Left hindlimb (tissue), 1 donor: ENCODE measurements at regions not wholly inside any gene's neighbourhood (a gene's known extent, or its start where the extent isn't known, plus 50 kb on each side); places are given as distances from the start of the nearest gene placed in this dataset.
"Not testable (repeated sequence)": the region's sequence is repeated elsewhere in the genome, so short reads cannot be mapped to it uniquely, and the experiment has no call there.

ENCODE experiments used
- DNase-seq: peaks from one replicate; pipeline ENCODE4 v3.0.0-alpha.2; 2018

DNA sequence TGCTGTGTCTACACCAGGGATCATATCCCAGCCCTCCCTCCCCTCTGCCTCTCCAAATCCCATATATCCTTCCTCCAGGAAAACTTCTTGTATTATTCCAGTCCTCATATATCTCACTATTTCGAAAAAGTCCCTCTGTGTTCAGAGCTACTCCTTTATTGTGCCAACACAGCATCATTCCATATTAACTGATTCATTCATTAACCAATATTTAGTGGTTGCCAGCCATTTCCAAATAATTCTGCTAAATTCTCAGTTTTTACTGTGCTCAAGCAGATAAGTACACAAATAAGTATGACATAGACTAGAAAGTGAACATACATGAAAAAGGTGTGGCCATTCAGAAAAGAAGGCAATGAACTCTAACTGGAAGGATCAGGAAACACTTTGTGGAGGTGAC is 241.6 kb upstream of the DUSP10 start:
- DNase-seq = no peak

DNA sequence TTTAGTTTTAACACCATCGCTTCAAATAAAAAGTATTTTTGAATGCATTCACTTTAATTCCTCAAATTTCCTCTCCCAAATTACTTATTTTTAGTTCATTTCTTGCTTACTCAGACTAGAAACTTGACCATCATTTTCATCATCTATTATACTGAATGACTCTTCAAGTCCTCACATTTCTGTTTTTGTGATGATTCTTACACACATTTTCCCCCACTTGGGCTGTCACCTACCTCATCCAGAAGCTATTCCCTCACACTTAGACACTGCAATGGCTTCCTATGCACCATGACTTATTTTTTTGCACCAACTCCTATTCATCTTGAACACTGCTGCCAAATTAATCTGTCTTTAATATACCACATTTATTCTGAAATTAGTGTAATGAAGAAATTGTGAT is 239.6 kb upstream of the DUSP10 start:
- no peak for DNase-seq

DNA sequence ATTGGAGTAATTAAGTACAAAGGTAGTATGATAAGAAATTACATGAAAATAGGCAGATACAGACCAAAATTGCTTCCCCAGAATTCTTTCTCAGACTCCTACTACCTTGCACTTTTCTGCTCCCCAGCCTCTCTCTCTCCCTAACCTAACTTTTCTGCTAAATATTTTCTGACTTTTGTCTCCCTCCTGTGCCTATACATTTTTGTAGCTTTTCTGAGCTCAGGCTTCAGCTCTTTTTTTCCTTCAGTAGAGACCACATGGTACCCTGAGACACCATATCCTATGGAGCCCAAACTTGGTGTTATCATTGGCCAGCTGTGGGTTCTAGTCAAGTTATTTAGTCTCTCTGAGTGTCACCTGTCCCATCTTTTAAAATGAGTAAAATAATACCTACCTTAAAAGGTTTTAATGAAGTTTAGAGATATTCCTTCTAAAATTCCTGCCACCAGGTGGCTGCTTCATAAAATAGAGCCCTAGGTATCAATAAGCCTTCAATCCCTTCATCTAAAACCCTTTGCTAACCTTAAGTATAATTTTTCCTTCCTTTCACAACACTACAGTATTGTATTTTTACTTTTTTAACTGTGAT is 237.6 kb upstream of the DUSP10 start:
- DNase-seq = no peak

DNA sequence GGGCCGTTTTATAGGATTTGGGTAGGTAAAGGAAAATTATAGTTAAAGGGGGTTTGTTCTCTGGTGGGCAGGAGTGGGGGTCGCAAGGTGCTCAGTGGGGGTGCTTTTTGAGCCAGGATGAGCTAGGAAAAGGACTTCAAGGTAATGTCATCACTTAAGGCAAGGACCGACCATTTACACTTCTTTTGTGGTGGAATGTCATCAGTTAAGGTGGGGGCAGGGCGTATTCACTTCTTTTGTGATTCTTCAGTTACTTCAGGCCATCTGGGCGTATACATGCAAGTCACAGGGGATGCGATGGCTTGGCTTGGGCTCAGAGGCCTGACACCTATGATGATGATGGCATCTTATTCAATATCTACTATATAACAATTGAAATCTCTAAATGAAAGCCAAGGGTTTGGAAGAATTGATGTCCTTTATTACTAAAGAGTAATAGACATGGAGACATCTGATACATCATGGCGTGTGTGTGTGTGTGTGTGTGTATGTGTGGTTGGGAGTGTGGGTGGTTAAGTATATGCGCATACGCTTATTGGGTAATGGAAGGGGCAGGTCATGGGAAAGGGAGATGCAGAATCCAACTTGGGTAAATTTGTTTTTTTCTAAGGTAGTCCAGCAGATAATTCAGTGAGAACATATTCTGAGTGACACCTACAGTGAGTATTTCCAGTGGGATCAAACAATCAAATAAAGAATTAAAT is 236.9 kb upstream of the DUSP10 start:
- DNase-seq = not testable (repeated sequence)

DNA sequence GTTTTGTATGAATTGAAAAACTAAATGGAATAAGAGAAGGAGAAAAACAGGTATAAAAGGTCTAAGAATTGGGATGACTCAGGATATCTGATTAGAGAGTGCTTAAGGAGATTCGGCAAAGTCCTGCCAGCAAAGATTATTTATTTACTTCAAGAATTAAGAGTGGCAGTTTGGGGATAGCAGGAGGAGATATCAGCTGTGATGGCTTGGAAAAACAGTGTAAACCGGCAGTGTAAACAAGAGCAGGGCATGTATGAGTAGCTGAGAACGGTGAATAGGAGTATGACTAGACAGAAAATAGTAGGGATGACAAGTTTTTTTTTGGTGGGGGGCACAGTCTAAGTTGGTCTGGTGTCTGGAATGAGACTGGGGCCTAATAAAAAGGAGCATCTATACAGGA is 231.9 kb upstream of the DUSP10 start:
- DNase-seq = not testable (repeated sequence)

DNA sequence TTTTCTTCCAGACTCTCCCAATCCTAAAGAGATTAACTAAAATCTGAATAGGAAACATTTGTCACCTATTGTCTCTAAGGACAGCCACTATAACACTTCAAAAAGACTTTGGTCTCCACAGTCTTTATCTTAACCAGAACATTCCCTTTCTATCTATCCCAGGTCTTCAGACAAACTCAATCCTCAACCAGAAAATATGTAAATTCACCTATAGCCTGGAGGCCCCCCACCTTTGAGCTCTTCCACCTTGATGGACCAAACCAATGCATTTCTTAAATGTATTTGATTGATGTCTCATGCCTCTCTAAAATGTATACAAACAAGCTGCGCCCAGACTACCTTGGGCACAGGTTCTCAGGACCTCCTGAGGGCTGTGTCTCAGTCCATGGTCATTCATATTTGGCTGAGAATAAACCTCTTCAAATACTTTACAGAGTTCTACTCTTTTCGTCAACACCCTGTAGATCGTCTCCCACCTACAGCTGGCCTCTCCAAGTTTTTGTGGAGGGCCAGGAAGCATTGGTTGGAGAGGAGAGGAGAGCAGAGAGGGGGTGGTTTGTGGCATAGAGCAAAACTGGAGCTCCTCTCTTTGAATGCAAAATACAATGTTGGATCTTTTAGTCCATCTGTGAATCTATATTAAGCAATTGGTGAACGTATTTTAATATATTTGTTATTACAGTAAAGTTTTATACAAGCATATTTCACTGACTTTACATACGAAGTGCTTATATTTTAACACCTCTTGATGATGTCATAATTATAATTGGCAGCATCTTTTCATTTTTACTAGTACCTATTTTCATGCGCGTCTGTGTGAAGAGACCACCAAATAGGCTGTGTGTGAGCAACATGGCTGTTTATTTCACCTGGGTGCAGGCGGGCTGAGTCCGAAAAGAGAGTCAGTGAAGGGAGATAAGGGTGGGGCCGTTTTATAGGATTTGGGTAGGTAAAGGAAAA is 230.7 kb upstream of the DUSP10 start:
- no peak for DNase-seq

DNA sequence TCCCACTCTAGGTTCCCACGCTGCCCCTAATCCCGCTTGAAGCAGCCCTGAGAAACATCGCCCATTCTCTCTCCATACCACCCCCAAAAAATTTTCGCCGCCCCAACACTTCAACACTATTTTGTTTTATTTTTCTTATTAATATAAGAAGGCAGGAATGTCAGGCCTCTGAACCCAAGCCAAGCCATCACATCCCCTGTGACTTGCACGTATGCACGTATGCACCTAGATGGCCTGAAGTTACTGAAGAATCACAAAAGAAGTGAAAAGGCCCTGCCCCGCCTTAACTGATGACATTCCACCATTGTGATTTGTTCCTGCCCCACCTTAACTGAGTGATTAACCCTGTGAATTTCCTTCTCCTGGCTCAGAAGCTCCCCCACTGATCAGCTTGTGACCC is 229.1 kb upstream of the DUSP10 start:
- DNase-seq = not testable (repeated sequence)

DNA sequence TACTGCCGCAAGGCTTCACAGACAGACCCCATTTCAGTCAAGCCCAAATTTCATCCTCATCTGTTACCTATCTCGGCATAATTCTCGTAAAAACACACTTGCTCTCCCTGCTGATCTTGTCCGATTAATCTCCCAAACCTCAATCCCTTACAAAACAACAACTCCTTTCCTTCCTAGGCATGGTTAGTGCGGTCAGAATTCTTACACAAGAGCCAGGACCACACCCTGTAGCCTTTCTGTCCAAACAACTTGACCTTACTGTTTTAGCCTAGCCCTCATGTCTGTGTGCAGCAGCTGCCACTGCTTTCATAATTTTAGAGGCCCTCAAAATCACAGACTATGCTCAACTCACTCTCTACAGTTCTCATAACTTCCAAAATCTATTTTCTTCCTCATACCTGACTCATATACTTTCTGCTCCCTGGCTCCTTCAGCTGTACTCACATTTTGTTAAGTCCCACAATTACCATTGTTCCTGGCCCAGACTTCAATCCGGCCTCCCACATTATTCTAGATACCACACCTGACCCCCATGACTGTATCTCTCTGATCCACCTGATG is 227.5 kb upstream of the DUSP10 start:
- not testable (repeated sequence) for DNase-seq

DNA sequence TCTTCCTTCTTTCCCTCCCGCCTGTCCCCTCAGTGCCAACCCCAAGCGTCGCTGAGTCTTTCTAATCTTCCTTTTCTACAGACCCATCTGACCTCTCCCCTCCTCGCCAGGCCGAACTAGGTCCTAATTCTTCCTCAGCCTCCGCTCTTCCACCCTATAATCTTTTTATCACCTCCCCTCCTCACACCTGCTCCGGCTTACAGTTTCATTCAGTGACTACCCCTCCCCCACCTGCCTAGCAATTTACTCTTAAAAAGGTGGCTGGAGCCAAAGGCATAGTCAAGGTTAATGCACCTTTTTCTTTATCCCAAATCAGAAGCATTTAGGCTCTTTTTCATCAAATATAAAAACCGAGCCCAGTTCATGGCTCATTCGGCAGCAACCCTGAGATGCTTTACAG is 225.6 kb upstream of the DUSP10 start:
- DNase-seq = not testable (repeated sequence)

DNA sequence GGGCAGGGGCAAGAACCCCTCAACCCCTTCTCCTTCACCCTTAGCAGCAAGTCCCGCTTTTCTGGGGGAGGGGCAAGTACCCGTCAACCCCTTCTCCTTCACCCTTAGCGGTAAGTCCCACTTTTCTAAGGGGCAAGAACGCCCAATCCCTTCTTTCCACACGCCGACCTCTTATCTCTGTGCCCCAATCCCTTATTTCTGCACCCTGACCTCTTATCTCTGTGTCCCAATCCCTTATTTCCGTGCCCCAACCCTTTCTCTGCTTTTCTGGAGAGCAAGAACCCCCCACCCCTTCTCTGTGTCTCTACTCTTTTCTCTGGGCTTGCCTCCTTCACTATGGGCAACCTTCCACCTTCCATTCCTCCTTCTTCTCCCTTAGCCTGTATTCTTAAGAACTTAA is 225.0 kb upstream of the DUSP10 start:
- not testable (repeated sequence) for DNase-seq

DNA sequence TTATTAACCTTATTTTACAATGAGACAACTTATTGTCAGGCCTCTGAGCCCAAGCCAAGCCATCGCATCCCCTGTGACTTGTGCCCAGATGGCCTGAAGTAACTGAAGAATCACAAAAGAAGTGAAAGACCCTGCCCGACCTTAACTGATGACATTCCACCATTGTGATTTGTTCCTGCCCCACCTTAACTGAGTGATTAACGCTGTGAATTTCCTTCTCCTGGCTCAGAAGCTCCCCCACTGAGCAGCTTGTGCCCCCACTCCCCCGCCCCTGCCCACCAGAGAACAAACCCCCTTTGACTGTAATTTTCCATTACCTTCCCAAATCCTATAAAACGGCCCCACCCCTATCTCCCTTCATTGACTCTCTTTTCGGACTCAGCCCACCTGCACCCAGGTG is 224.0 kb upstream of the DUSP10 start:
- not testable (repeated sequence) for DNase-seq

DNA sequence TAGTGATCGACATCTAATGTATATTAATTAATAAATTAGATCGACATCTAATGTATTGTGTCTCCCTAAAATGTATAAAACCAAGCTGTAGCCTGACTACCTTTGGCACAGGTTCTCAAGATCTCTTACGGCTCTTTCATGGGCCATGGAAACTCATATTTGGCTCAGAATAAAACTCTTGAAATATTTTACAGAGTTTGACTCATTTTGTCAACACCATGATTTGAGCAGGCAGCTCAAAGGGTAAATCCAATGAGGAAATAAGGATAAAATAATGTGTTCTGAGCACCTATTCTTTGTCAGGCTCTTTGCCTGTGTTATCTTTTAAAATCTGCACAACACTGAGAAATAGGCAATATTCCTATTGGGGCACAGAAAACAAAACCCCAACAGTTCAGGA is 223.4 kb upstream of the DUSP10 start:
- no peak for DNase-seq

DNA sequence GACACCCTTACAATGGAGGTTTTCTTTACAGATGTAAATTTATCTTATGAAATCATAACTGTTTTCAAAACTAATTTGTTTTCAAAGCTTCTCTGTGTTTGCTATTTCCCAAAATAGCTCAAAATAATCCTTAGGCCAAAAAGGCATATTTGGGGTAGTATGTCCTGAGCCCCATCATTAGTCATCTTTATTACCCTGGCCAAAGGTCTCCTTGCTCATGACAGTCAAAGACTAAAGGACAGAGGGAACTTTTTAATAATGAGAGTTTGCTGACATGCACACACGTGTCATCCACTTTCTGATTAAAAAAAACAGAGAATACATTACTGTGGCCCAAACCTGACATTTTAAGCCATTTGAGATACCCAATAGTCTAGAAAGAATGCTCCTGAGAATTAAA is 221.9 kb upstream of the DUSP10 start:
- no peak for DNase-seq

DNA sequence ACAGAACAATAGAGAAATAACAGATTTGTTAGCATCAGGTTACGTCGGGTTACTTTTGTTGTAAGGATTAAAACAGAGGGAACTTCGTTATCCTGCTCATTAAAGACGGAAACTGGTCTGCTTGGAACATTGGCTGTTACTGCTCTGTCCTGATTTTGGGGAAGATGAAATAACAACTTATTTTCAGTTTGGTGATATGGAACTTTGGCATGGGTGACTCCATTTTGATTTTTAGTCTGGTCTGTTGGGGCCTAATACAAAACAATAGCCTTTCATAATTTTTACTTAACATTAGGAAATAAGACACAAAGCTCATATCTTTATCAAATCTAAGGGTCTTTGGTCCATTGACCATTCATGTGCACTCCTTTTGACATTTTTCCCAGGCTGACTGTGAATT is 220.5 kb upstream of the DUSP10 start:
- no peak for DNase-seq

DNA sequence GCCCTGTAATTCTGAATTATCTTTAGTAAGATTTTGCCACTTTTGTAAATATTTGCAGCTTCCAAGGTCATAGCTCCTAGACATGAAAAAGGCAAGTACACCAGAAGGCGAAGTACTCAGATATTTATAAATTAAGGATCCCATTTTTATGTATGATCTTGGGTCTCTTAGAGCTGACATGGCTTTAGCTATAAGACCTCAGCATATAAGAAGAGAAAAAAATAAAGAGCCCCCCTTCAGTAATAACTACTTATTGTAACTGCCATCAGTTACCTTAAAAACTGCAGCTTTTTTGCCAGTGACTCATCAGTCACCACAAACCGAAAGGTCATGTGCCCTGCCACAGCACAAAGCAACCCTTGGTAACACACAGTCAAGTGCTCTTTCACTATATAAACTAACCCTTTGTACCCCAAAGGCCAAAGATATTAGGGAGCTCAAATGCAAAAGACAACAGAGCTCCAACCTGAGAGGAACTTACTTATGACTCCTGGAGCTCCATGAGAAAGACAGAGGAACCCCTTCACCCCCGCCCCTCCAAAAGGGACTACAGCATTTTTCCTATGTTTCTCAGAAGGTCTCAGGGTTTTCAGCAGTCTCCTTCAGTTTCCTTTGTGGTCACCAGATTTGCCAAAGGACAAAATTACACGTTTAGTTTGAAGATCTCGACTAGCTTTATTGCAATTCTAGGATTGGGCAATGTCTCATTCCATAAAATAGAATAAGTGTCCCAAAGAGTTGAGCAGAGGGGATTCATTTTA is 219.8 kb upstream of the DUSP10 start:
- DNase-seq = no peak

DNA sequence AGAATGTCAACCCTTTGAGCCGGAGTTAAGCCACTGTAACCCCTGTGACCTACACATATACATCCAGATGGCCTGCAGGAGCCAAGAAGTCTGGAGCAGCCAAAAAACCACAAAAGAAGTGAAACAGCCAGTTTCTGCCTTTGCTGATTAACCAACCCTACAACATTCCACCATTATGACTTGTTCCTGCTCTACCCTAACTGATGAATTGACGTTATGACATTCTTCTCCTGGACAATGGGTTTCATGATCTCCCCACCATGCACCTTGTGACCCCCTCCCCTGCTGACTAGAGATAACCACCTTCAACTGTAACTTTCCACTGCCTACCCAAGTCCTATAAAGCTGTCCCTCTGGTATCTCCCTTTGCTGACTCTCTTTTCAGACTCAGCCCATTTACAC is 216.3 kb upstream of the DUSP10 start:
- DNase-seq = not testable (repeated sequence)

DNA sequence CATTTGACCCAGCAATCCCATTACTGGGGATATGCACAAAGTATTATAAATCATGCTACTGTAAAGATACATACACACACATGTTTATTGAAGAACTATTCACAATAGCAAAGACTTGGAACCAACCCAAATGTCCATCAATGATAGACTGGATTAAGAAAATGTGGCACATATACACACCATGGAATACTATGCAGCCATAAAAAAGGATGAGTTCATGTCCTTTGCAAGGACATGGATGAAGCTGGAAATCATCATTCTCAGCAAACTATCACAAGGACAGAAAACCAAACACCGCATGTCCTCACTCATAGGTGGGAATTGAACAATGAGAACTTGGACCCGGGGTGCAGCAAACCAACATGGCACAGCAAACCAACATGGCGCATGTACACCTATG is 215.5 kb upstream of the DUSP10 start:
- not testable (repeated sequence) for DNase-seq

DNA sequence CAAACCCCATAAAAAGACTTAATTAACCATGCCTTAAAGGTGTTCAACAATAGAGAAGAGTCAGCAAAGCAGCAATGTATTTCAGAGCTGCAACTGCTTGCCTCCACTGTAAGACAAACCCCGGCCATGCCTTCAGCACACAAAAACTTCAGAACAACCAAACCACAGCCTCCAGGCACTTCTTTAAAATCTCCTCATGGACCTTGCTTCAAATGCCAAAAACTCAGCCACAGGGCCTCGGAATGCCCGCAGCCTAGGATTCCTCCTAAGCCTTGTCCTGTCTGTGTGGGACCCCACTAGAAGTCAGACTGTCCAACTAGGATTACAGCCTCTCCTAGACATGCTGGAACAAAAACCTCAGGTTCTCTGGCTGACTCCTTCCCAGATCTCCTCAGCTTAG is 208.1 kb upstream of the DUSP10 start:
- no peak for DNase-seq

DNA sequence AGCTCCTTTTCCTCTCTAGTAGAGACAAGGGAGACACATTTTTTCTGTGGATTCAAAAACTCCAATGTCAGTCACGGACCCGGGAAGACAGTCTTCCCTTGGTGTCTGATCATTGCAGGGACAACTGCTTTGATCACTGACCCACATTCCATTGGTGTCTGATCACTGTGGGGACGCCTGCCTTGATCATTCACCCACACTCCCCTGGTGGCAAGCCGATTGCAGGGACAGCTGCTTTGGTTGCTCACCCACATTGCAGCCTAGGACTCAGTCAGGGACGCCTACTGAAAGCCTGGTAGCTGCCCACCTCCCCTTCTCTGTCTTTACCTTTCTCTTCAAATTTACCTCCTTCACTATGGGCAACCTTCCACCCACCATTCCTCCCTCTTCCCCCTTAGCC is 206.6 kb upstream of the DUSP10 start:
- DNase-seq = no peak

DNA sequence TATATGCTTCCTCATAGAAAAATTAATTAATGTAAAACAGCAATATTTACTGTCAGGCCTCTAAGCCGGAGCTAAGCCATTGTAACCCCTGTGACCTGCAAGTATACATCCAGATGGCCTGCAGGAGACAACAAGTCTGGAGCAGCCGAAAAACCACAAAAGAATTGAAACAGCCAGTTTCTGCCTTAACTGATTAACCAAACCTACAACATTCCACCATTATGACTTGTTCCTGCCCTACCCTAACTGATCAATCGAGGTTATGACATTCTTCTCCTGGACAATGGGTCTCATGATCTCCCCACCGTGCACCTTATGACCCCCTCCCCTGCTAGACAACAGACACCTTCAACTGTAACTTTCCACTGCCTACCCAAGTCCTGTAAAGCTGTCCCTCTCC is 205.8 kb upstream of the DUSP10 start:
- no peak for DNase-seq

DNA sequence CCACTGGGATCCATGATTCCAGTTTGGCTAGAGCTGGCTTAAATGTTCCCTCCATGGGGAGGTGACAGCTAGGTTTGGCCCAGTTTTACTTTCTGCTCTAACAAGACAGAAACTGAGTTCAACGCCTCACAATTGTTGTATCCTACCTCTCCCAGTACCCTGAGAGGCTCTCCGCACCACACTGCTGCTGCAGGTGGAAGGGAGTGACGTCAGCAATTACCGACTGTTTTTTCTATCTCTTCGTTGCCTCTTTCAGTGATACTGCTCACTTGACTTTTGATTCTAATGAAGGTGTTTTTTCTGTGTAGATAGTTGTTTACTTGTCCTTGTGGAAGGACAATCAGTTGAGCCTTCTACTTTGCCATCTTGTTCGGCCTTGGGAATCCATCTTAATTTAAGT is 204.9 kb upstream of the DUSP10 start:
- DNase-seq = no peak

DNA sequence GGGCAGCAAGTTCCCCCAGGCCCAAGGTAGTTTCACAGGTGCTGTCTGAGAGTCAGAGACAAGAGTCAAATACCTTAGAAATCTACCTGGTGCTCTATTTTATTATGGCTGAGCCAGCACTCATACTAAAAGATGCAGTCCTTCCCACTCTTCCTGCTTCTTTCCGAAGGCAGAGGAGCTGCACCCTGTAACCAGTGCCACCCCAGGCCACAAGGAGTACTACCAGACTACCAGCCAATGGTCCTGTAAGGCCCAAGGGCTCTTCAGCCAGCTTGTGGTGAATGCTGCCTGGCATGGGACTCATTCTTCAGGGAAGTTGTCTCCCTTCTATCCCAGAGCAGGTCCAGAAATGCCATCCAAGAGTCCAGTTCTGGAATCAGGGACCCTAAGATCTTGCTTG is 203.8 kb upstream of the DUSP10 start:
- no peak for DNase-seq
